ENCODE measurements at regions not wholly inside any gene's neighbourhood (a gene's known extent, or its start where the extent isn't known, plus 50 kb on each side); places are given as distances from the start of the nearest gene placed in this dataset.

DNA sequence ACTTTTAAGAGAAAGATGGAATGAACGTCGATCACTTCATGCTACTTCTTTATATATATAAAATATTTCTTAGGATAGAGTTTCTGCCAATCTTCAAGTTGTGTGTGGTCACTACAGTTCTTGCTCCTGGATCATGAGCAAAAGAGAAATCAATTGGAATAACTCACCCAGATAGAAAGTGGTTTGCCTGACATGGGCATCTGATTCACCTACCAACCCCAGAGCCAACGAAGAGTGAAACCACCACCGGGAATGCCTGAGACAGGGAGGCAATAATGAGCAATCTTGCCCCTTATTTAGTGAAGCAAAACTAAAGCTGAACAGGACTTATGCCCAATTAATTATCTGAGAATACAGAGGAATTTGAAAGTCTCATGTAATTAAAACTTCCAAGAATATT is 250.2 kb upstream of the REG3G start:
- H3K9ac ChIP-seq (ENCODE audit: insufficient read depth, low read length) = no peak overlapping the region
- H3K4me2 ChIP-seq (ENCODE audit: extremely low read depth, insufficient read depth, low read length) = no peak overlapping the region
- no peak for TF ChIP-seq CTCF (conservative IDR thresholded peaks at IDR 0.05 in 1 of 2, IDR thresholded peaks at IDR 0.05 in 1 of 2; ENCODE audit: low read depth in 1 of 2, low read length in 2 of 2)
- no peaks in the 10 kb centered on the region for H3K9me3 ChIP-seq (ENCODE audit: control insufficient read depth, insufficient read depth, low read depth, low read length)
- no peak overlapping the region for H3K27ac ChIP-seq (ENCODE audit: insufficient read depth, low read length)
- H4K20me1 ChIP-seq (ENCODE audit: control insufficient read depth, extremely low read depth, insufficient read depth, low read length) = no peaks in the 10 kb centered on the region
- H3K4me1 ChIP-seq (ENCODE audit: control insufficient read depth, extremely low read depth, insufficient read depth, low read length) = no peaks in the 10 kb centered on the region
- H3K79me2 ChIP-seq (ENCODE audit: control insufficient read depth, insufficient read depth, low read length) = no peaks in the 10 kb centered on the region
- H2AFZ ChIP-seq (ENCODE audit: low read length) = no peak overlapping the region
- no peaks in the 10 kb centered on the region for H3K36me3 ChIP-seq (ENCODE audit: control insufficient read depth, insufficient read depth, low read length)
- DNase-seq (ENCODE audit: low read depth in 2 of 2) = no peak
- H3K4me3 ChIP-seq (replicated peaks in 1 of 4; ENCODE audit: control extremely low read depth in 1 of 4, insufficient read depth in 1 of 4, low read depth in 3 of 4, low read length in 4 of 4) = no peak overlapping the region
- H3K27me3 ChIP-seq (ENCODE audit: control insufficient read depth, insufficient read depth, low read length) = no peaks in the 10 kb centered on the region

- TF ChIP-seq EZH2 (IDR thresholded peaks at IDR 0.05; ENCODE audit: low read length, missing control alignments) (no peak), CTCF (conservative IDR thresholded peaks at IDR 0.05 in 1 of 2, IDR thresholded peaks at IDR 0.05 in 1 of 2; ENCODE audit: low read depth in 1 of 2, low read length in 2 of 2) (no peak)
- H3K9me3 ChIP-seq (ENCODE audit: control insufficient read depth, insufficient read depth, low read depth, low read length) = no peaks in the 10 kb centered on the region
- H3K4me1 ChIP-seq (ENCODE audit: control insufficient read depth, extremely low read depth, insufficient read depth, low read length) = no peaks in the 10 kb centered on the region
- no peak overlapping the region for H3K9ac ChIP-seq (ENCODE audit: insufficient read depth, low read length)
- H3K27ac ChIP-seq (ENCODE audit: insufficient read depth, low read length) = no peak overlapping the region
- no peaks in the 10 kb centered on the region for H3K79me2 ChIP-seq (ENCODE audit: control insufficient read depth, insufficient read depth, low read length)
- no peaks in the 10 kb centered on the region for H3K36me3 ChIP-seq (ENCODE audit: control insufficient read depth, insufficient read depth, low read length)
- no peak overlapping the region for H3K4me3 ChIP-seq (replicated peaks in 1 of 4; ENCODE audit: control extremely low read depth in 1 of 4, insufficient read depth in 1 of 4, low read depth in 3 of 4, low read length in 4 of 4)
- no peak overlapping the region for H2AFZ ChIP-seq (ENCODE audit: low read length)
- H3K4me2 ChIP-seq (ENCODE audit: extremely low read depth, insufficient read depth, low read length) = no peak overlapping the region
- H3K27me3 ChIP-seq (ENCODE audit: control insufficient read depth, insufficient read depth, low read length) = no peaks in the 10 kb centered on the region
- no peak for DNase-seq (ENCODE audit: low read depth in 2 of 2)
- H4K20me1 ChIP-seq (ENCODE audit: control insufficient read depth, extremely low read depth, insufficient read depth, low read length) = no peaks in the 10 kb centered on the region
Measured at GRCh38 chr2:78778756-78779510, 246.6 kb upstream of the REG3G start.

DNA sequence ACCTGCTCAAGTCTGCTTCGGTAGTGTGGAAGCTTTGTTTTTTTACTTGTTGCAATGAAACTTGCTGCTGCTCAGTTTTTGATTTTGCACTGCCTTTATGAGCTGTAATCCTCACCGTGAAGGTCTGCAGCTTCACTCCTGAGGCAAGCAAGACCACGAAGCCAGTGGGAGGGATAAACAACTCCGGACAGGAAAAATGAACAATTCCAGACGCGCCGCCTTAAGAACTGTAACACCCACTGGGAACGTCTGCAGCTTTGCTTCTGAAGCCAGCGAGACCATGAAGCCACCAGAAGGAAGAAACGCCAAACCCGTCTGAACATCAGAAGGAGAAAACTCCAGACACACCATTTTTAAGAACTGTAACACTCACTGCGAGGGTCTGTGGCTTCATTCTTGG is 245.7 kb upstream of the REG3G start:
- Histone ChIP-seq H3K27ac (ENCODE audit: insufficient read depth, low read length) (no peak overlapping the region), H2AFZ (ENCODE audit: low read length) (no peak overlapping the region), H3K4me3 (replicated peaks in 1 of 4; ENCODE audit: control extremely low read depth in 1 of 4, insufficient read depth in 1 of 4, low read depth in 3 of 4, low read length in 4 of 4) (no peak overlapping the region), H3K9me3 (ENCODE audit: control insufficient read depth, insufficient read depth, low read depth, low read length) (no peaks in the 10 kb centered on the region), H3K9ac (ENCODE audit: insufficient read depth, low read length) (no peak overlapping the region), H4K20me1 (ENCODE audit: control insufficient read depth, extremely low read depth, insufficient read depth, low read length) (no peaks in the 10 kb centered on the region), H3K36me3 (ENCODE audit: control insufficient read depth, insufficient read depth, low read length) (no peaks in the 10 kb centered on the region), H3K4me1 (ENCODE audit: control insufficient read depth, extremely low read depth, insufficient read depth, low read length) (no peaks in the 10 kb centered on the region), H3K79me2 (ENCODE audit: control insufficient read depth, insufficient read depth, low read length) (no peaks in the 10 kb centered on the region), H3K4me2 (ENCODE audit: extremely low read depth, insufficient read depth, low read length) (no peak overlapping the region), H3K27me3 (ENCODE audit: control insufficient read depth, insufficient read depth, low read length) (no peaks in the 10 kb centered on the region)
- DNase-seq (ENCODE audit: low read depth in 2 of 2) = no peak
- TF ChIP-seq CTCF (conservative IDR thresholded peaks at IDR 0.05 in 1 of 2, IDR thresholded peaks at IDR 0.05 in 1 of 2; ENCODE audit: low read depth in 1 of 2, low read length in 2 of 2) = no peak
- TF ChIP-seq EZH2 (IDR thresholded peaks at IDR 0.05; ENCODE audit: low read length, missing control alignments) = no peak
